GM19397 (cell line): ENCODE measurements at regions not wholly inside any gene's neighbourhood (a gene's known extent, or its start where the extent isn't known, plus 50 kb on each side); places are given as distances from the start of the nearest gene placed in this dataset.
"Not testable (repeated sequence)": the region's sequence is repeated elsewhere in the genome, so short reads cannot be mapped to it uniquely, and the experiment has no call there.

Experiments
- ATAC-seq: cut with Tn5 transposase; IDR thresholded peaks from one replicate; pipeline ENCODE4 v1.9.1; 2021; ENCODE audit warnings: mild to moderate bottlenecking, moderate library complexity; ENCODE audit not compliant: unreplicated experiment

DNA sequence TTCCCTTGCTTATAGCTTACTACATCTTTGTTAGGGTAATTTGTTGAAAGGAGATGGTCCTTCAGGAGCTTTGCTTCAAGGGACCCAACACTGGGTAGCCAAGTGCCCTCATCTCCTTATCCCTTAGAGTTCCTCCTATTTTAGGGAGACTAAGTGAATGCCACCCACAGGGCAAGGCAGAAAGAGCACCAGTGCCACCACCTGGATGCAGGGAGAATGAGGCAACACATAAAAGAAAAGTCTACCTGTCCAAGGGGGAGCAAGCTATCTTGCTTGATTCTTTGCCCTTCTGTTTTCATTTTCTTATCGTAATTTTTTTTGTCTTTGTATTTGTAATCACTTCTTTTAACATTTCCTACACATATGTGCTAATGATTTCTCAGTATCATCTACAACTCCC lies 205.5 kb downstream of the NPR3 start:
- ATAC-seq = no peak

GRCh38 chr5:32928761-32929160 lies 217.6 kb downstream of the NPR3 start:
- ATAC-seq = no peak

DNA sequence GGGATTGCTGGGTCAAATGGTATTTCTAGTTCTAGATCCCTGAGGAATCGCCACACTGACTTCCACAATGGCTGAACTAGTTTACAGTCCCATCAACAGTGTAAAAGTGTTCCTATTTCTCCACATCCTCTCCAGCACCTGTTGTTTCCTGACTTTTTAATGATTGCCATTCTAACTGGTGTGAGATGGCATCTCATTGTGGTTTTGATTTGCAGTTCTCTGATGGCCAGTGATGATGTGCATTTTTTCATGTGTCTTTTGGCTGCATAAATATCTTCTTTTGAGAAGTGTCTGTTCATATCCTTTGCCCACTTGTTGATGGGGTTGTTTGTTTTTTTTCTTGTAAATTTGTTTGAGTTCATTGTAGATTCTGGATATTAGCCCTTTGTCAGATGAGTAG lies 220.3 kb downstream of the NPR3 start:
- ATAC-seq = not testable (repeated sequence)

DNA sequence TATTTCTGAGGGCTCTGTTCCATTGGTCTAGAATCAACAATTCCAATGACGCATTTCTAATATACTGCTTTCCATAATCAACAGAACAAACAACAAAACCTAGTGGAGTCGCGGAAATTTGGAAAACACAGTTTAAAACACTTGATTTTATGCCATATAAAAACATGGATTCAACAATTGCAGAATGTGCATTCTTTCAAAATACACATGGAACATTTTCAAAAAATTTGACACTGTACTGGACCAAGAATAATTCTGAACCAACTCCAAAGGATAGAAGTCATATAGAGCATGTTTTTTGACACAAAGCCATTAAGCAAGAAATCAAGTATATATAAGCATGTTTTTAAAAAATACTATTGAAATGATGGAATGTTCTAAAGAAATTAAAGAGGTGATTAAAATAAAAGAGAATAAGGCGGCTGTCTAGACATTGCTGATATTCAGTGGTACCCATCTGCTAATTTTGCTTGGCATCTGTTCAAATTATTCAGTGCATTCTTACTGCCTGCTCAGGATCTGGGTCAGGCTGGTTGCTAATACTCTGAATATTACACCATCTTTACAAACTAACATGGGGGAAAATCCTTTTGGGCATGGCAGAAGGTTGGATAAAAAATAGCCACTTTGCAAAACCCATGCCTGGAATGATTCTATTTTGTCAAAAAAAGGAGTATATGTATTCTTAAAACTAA lies 221.3 kb downstream of the NPR3 start:
- no peak for ATAC-seq

DNA sequence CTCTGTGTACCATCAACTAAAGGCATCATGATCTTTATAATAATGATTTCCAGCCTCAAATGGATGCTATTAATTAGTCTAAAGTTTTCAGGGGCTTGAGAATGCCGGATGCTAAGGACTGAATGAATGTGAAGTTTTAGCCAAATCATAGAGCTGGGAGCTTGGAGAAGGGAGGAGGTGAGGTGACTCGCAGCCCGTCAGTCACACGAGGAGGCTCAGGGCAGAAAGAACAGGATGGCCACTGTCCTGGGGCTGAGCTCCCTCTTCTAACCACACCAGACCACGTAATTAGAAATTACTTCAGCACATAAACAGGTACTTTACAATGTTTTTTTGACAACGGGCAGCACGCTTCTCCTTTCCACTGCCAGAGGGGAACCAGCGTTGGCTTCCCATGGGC lies 222.6 kb downstream of the NPR3 start:
- ATAC-seq = no peak

DNA sequence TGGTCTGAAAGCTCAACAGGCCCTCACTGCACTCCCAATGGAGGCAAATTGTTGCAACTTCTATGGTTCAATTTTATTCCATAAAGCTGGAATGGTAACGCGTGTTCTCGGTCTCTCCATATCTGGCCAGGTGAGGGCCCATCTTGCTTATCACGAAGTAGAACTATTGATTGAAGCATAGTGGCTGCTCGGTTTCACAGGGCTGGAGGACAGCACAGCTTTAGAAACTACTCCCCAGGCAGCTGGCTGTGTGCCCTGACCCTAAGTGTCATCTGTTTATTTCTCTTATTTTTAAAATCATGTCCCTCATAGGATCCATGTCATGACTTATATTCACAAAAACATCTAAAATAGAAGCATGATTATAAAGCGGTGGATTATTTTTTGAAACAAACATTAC lies 223.4 kb downstream of the NPR3 start:
- no peak for ATAC-seq

GRCh38 chr5:32935283-32935682 lies 224.2 kb downstream of the NPR3 start:
- ATAC-seq = no peak

- ATAC-seq = no peak
Observed at GRCh38 chr5:32936329-32936728, 225.2 kb downstream of the NPR3 start.

DNA sequence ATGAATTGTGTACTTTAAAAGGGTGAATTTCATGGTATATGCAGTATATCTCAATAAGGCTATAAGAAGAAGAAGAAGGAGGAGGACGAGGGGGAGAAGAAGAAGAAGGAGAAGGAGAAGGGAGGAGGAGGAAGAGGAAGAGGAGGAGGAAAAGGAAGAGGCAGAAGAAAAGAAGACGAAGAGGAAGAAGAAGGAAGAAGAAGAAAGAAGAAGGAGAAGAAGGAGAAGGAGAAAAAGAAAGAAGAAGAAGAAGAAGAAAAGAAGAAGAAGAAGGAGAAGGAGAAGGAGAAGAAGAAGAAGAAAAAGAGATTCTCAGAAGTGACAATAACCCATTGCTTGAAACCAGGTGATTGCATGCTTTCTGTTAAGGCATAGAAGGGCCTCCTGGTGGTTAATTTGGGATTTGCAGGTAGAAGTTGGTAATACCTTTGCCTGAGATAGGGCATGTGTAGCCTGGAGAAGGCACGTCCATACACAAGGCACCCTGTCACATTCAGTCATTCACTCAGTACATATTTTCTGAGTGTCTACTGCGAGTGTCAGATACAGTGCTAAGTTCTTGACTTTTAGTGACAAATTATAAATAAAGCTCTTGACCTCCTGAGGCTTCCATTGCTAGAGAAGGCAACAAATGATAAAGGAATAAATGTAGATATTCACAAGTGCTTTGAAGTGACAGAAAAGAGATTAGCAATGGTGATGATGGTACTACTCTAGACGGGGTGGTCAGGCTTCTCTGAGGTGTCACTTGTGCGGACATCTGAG lies 231.3 kb downstream of the NPR3 start:
- ATAC-seq = no peak

GRCh38 chr5:32949286-32949970 lies 238.3 kb downstream of the NPR3 start:
- ATAC-seq = no peak

DNA sequence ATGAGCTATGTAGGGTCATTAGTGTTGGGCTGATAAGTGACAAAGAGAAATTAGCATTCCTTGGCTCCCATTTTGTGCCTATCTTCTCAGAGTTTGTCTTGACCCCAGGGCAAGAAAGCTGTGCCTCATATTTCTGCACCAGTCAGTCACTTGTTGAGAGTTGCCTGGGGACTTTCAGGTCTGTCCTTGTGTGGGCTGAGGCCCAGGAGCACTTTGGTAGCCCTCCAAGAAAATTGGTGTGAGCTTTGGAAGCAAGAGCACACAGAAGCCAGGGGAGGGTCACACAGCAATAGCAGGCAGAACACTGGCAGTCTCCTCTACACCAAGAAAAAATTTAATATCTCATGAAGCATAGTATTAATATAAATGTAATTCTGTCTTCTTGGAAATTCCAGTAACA lies 239.9 kb downstream of the NPR3 start:
- no peak for ATAC-seq

- ATAC-seq = no peak
Observed at GRCh38 chr5:32951878-32952277, 240.8 kb downstream of the NPR3 start.

GRCh38 chr5:32952421-32952820 lies 241.3 kb downstream of the NPR3 start:
- not testable (repeated sequence) for ATAC-seq

DNA sequence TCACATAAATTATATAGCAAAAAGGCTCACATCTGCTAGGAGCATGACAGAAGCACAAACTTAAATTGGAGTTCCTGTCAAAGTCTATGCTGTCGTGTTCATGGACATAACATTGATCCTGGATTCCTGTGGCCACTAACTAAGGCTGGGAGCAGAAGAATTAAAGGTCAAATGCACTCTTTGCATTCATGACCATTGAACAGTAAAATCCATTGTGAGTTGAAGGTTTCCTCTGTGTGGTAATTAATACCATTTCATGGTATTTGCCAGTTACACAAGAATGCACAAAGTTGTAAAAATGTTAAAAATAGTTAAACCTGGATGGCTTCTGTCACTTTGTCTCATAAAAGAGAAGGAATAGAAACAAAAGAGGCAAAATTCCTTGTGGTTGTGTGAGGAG lies 242.6 kb downstream of the NPR3 start:
- ATAC-seq = no peak

GRCh38 chr5:32955814-32956213 lies 244.7 kb downstream of the NPR3 start:
- ATAC-seq = no peak

GRCh38 chr5:32960340-32961058 lies 249.4 kb downstream of the NPR3 start:
- no peak for ATAC-seq

GRCh38 chr5:32961059-32961415 lies 249.9 kb downstream of the NPR3 start:
- no peak for ATAC-seq

GRCh38 chr5:32964261-32964660 lies 253.1 kb downstream of the NPR3 start:
- ATAC-seq = no peak

DNA sequence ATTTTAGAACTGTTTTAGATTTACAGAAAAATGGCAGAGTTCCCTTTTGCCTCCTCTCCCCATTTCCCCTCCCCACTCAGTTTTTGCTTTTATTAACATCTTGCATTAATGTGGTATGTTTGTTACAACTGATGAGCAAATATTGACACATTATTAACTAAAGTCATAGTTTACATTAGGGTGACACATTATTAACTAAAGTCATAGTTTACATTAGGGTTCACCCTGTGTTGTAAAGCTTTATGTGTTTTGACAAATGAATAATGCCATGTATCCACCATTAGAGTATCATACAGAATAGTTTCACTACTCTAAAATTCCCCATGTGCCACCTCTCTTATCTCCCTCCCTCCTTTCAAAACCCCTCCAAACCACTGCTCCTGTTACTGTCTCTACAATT lies 262.5 kb downstream of the NPR3 start:
- no peak for ATAC-seq

DNA sequence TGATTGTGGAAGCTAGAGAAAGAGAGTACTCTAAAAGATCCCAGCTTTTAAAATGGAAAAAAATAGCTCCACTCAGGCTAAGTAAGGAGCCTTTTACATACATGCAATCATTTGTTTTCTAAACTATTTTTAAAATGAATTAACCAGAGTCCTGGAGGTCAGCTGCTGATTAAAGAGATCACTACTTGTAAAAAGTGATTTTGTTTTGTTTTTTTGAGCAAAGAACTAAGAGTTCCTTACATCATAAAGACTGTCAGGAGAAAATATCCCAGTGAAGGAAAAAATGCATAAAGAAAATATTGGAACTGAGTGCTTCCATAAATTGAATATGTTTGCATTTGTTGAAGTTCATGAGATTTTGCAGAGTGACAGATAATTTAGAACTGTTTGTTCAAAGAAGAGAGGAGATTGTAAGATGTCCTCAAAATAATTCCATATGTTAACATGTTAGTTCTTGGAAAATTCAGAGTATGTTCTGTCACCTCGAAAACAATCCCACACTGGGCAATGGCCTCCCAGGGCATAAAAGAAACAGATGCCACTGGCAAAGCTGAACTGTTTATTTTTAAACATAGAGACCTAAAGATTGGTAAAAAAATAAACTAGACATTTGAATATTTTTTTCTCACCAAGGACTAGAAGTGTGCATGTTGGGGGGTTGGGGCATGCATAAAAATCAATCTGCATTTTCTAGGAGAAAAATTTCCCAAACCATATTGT lies 264.7 kb downstream of the NPR3 start:
- ATAC-seq = no peak

DNA sequence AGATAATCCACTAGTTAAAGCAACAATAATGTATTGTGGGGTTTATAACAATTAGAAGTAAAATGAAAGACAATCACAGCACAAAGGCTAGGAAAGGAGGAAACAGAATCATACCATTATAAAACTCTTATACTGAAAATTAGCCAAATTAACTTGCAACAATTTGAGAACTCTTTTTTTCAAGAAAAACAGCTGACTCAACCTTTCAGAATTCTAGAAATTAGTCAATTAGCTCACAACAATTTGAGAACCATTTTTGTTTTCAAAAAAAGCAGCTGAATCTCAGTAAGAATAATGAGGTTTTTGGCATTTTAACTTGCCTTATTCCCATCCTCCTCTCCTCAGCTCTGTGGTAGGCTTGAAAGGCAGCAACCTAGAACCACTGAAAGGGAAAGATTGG lies 269.9 kb downstream of the NPR3 start:
- ATAC-seq = no peak
